ENCODE measurements at regions not wholly inside any gene's neighbourhood (a gene's known extent, or its start where the extent isn't known, plus 50 kb on each side); places are given as distances from the start of the nearest gene placed in this dataset.

GRCh38 chr12:24039113-24039525 lies 89.6 kb upstream of the SOX5 start:
- CTCF ChIA-PET = no interaction called here
- no peak overlapping the region for H3K27ac ChIP-seq (ENCODE audit: low read length in 2 of 2)
- H3K27me3 Mint-ChIP-seq = no peaks in the 10 kb centered on the region

More at GRCh38 chr12:24039113-24039525, 89.6 kb upstream of the SOX5 start:
- intact Hi-C loops (cut with micrococcal nuclease) = no loop called here
- no peak overlapping the region for H3K4me2 ChIP-seq (replicated peaks; ENCODE audit: low read depth, low read length, poor library complexity, severe bottlenecking)
- H3K9ac ChIP-seq (ENCODE audit: low read length) = no peak overlapping the region
- H4K20me1 ChIP-seq (ENCODE audit: control insufficient read depth, insufficient read depth, low read length, poor library complexity, severe bottlenecking) = no peaks in the 10 kb centered on the region
- Mint-ChIP-seq H3K4me1 (no peaks in the 10 kb centered on the region), H3K9me3 (ENCODE audit: insufficient read depth) (no peaks in the 10 kb centered on the region), H3K4me3 (no peak overlapping the region), H3K27ac (no peak overlapping the region)
- DNase-seq (no peak), ATAC-seq (ENCODE audit: low read depth) (no peak)
- no peaks in the 10 kb centered on the region for H3K9me3 ChIP-seq (ENCODE audit: control extremely low read depth in 1 of 3, control insufficient read depth in 2 of 3, insufficient read depth in 1 of 3, low read length in 2 of 3)
- no peak overlapping the region for H3K4me3 ChIP-seq (ENCODE audit: control extremely low read depth in 1 of 5, extremely low read depth in 1 of 5, insufficient read depth in 1 of 5, low read depth in 2 of 5, low read length in 4 of 5)
- H3K36me3 ChIP-seq (replicated peaks in 1 of 2; ENCODE audit: control extremely low read depth in 1 of 2, control insufficient read depth in 1 of 2, extremely low read depth in 1 of 2, insufficient read depth in 2 of 2, low read length in 1 of 2) = no peaks in the 10 kb centered on the region
- no peaks in the 10 kb centered on the region for H3K27me3 ChIP-seq (replicated peaks in 1 of 4; ENCODE audit: control extremely low read depth in 1 of 4, control insufficient read depth in 3 of 4, insufficient read depth in 4 of 4, low read length in 3 of 4)
- no peak overlapping the region for H2AFZ ChIP-seq (ENCODE audit: insufficient read depth, low read depth, low read length, poor library complexity, severe bottlenecking)
- WGBS (ENCODE audit: insufficient coverage) = no CpG with 5 or more reads among the region's 1 CpG
- H3K4me1 ChIP-seq (ENCODE audit: control insufficient read depth in 2 of 2, insufficient read depth in 2 of 2, low read length in 2 of 2) = no peaks in the 10 kb centered on the region
- POLR2A ChIA-PET = no interaction called here
- H3K79me2 ChIP-seq (ENCODE audit: control insufficient read depth, insufficient read depth, low read length) = no peaks in the 10 kb centered on the region
- TF ChIP-seq EZH2 (IDR thresholded peaks at IDR 0.05; ENCODE audit: borderline replicate concordance, insufficient read depth, low read depth, low read length, poor library complexity, severe bottlenecking) = no peak
- TF ChIP-seq CTCF (IDR thresholded peaks at IDR 0.05) = no peak
